NB4 (cell line): ENCODE measurements at regions not wholly inside any gene's neighbourhood (a gene's known extent, or its start where the extent isn't known, plus 50 kb on each side); places are given as distances from the start of the nearest gene placed in this dataset.

Experiments
- DNase-seq: peaks from one replicate; pipeline ENCODE4 v3.0.0; 2010; ENCODE audit warnings: low read depth
- H3K4me3 ChIP-seq: one replicate; pipeline ENCODE4 v1.5.1; 2011; ENCODE audit warnings: mild to moderate bottlenecking, low read depth, low read length, moderate library complexity
- MYC ChIP-seq: IDR thresholded peaks from 2 replicates; pipeline ENCODE4 v1.6.1; 2011; ENCODE audit warnings: low read depth, low read length
- POLR2A ChIP-seq: IDR thresholded peaks from 2 replicates; pipeline ENCODE4 v1.6.1; 2011; ENCODE audit warnings: mild to moderate bottlenecking; ENCODE audit not compliant: insufficient read length; ENCODE audit errors: extremely low read depth
- TF ChIP-seq, protein P1 (sequence below): IDR thresholded peaks from one replicate; pipeline ENCODE4 v1.5.1; 2012; ENCODE audit warnings: low read depth, low read length
- TF ChIP-seq, protein P2 (sequence below): IDR thresholded peaks from 2 replicates; pipeline ENCODE4 v1.6.1; 2011; ENCODE audit warnings: low read depth, low read length

DNA sequence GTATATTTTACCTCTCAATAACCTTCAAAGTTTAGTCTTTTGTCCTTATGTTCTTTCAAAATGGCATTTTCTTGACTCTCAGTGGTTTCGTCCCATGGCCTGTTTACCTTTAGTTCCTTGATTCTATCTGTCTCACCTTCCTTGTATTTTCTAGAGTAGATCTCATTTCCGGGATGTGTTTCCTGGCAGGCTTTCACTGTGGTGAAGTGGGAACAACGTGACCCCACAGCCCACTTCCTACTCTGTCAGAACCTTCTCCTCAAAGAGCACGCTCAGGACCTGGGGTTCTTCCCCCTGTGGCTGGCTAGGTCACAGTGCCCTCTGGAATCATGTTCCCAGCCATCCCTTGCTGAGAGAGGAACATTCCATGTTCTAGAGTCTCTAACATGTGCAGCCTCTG is 129.9 kb upstream of the ZNF32 start:
- no peak for TF ChIP-seq MYC
- H3K4me3 ChIP-seq: no peak overlapping the region
- DNase-seq: no peak

DNA sequence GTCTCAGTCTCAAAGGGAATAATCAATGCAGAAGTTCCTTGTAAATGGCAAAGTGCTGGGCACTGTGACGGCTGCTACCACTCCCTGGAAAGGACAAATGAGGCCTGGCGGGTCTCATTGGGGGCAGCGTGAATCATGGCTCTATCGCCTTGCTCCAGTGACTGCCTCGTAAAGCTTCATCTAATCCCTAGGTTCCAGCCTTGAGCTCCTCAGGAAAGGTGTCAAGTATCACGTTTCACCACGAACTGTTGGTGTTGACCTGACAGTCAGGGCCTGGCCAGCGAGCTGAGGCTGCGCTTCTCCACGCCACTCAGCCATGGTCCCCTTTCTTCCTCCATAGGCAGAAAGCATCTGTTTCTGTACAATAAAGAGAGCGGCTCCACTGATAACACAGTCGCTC is 126.7 kb upstream of the ZNF32 start:
- no peak overlapping the region for H3K4me3 ChIP-seq
- no peak for DNase-seq
- TF ChIP-seq MYC (no peak), POLR2A (no peak)
- TF ChIP-seq, protein P1, sequence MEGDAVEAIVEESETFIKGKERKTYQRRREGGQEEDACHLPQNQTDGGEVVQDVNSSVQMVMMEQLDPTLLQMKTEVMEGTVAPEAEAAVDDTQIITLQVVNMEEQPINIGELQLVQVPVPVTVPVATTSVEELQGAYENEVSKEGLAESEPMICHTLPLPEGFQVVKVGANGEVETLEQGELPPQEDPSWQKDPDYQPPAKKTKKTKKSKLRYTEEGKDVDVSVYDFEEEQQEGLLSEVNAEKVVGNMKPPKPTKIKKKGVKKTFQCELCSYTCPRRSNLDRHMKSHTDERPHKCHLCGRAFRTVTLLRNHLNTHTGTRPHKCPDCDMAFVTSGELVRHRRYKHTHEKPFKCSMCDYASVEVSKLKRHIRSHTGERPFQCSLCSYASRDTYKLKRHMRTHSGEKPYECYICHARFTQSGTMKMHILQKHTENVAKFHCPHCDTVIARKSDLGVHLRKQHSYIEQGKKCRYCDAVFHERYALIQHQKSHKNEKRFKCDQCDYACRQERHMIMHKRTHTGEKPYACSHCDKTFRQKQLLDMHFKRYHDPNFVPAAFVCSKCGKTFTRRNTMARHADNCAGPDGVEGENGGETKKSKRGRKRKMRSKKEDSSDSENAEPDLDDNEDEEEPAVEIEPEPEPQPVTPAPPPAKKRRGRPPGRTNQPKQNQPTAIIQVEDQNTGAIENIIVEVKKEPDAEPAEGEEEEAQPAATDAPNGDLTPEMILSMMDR: no peak
- TF ChIP-seq, protein P2, sequence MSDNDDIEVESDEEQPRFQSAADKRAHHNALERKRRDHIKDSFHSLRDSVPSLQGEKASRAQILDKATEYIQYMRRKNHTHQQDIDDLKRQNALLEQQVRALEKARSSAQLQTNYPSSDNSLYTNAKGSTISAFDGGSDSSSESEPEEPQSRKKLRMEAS: no peak

DNA sequence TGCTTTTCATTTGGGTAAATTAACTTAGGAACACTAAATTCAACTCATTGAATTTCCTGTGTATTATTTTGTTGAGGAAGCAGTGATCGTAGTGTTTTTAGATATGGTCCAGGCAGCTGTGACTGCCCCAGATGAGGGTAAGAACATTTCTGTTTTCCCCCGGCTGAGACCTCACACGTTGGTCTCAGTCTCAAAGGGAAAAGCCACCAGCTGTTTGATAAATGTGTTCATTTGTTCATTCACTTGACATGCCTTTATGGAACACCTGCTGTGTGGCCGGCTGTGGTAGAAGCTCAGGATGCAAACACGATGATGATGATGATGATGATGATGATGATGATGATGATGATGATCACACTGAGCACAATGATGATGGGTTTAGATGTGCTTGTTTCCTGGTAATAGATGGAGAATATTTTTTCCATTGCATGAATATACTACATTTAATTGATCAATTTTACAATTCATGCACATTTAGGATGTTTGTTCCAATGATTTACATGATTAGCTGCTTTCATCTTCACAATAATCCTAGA is 125.6 kb upstream of the ZNF32 start:
- no peak for DNase-seq
- TF ChIP-seq, protein P1: no peak
- TF ChIP-seq MYC (no peak), POLR2A (no peak)
- TF ChIP-seq, protein P2: no peak
- no peak overlapping the region for H3K4me3 ChIP-seq

DNA sequence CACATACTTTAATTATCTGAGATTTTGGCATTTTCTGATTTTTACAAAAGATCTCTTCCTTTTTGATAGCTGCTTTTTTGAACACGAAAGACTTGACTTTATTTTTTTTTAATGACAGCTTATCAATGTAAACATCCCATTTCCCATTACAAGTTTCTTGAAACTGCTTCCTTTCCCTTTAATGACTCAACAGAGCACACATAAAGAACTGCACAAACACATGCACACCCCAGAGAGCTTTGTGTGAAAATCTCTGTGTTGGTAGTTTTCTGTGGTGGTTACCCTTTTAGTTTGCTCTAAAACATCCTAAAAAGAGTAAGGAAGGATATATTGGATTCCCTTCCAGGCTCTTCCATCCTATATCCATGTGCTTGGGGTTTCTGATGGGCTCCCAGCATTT is 125.1 kb upstream of the ZNF32 start:
- no peak overlapping the region for H3K4me3 ChIP-seq
- no peak for DNase-seq
- TF ChIP-seq POLR2A: no peak
- TF ChIP-seq, protein P1: no peak
- TF ChIP-seq, protein P2: no peak
- TF ChIP-seq MYC: no peak

DNA sequence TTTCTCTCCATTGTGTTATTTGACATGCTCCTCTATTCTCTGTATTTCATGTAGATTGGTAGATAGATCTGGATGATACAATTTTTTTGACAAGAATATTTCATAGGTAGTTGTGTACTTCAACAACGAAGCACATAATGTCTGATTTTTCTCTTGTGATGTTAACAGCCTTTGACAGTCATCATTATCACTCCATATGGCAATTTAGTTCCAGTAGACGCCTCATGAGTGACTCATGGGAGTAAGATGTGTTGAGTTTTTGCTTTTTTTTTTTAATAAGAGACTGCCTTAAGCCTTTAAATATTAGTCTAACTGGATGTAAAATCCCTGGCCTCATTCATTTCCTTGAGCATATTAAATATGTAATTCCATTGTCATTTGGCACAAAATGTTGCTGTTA is 123.5 kb upstream of the ZNF32 start:
- no peak overlapping the region for H3K4me3 ChIP-seq
- no peak for DNase-seq
- TF ChIP-seq MYC (no peak), POLR2A (no peak)
- TF ChIP-seq, protein P2: no peak
- TF ChIP-seq, protein P1: no peak

DNA sequence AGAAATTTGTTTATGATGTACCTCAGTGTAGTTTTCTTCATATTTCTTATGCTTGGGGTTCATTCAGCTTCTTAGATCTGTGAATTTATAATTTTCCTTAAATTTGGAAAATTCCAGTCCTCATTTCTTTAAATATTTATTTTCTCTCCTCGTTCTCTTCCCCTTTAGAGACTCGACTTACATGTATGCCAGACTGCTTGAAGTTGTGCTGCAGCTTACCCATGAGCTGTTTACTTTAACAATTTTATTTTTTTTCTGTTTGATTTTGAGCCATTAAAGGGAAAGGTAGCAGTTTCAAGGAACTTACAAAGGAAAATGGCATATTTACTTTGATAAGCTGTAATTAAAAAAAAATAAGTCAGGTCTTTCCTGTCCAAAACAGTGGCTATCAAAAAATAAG is 123.0 kb upstream of the ZNF32 start:
- DNase-seq: no peak
- TF ChIP-seq MYC (no peak), POLR2A (no peak)
- TF ChIP-seq, protein P2: no peak
- TF ChIP-seq, protein P1: no peak
- no peak overlapping the region for H3K4me3 ChIP-seq
